Keratinocyte (primary cell): ENCODE measurements at regions not wholly inside any gene's neighbourhood (a gene's known extent, or its start where the extent isn't known, plus 50 kb on each side); places are given as distances from the start of the nearest gene placed in this dataset.
"Not testable (repeated sequence)": the region's sequence is repeated elsewhere in the genome, so short reads cannot be mapped to it uniquely, and the experiment has no call there.

Experiments
- DNase-seq: peaks from one replicate; pipeline ENCODE4 v3.0.0-alpha.2; 2011; ENCODE audit warnings: low read depth, missing footprints, low spot score
- FAIRE-seq: peaks from 2 replicates; lab custom pipeline; 2011; peaks lifted over from hg19 to GRCh38; lab: Jason Lieb, UNC
- H2AFZ ChIP-seq: 2 replicates; pipeline ENCODE4 v1.6.0; 2012; ENCODE audit warnings: low read length, control low read depth, inconsistent platforms; ENCODE audit not compliant: control insufficient read depth
- H3K27ac ChIP-seq: 2 replicates; pipeline ENCODE4 v1.5.1; 2011; ENCODE audit warnings: low read length; ENCODE audit not compliant: control insufficient read depth, insufficient read depth
- H3K27me3 ChIP-seq: 3 replicates; pipeline ENCODE4 v1.6.0; 2011; ENCODE audit warnings: low read length; ENCODE audit not compliant: control insufficient read depth, insufficient read depth; ENCODE audit errors: extremely low read depth
- H3K36me3 ChIP-seq, 2 experiments: 2 replicates in 1 of 2; 3 replicates in 1 of 2; pipeline ENCODE4 v1.5.1; 2011; ENCODE audit warnings: low read length in 2 of 2, mild to moderate bottlenecking in 1 of 2; ENCODE audit not compliant: control insufficient read depth in 2 of 2, insufficient read depth in 2 of 2; ENCODE audit errors: extremely low read depth in 1 of 2
- H3K4me1 ChIP-seq: 3 replicates; pipeline ENCODE4 v1.5.1; 2011; ENCODE audit warnings: low read length; ENCODE audit not compliant: control insufficient read depth, insufficient read depth; ENCODE audit errors: extremely low read depth
- H3K4me2 ChIP-seq: 3 replicates; pipeline ENCODE4 v1.6.0; 2011; ENCODE audit warnings: low read depth, low read length; ENCODE audit not compliant: control insufficient read depth, insufficient read depth; ENCODE audit errors: extremely low read depth
- H3K4me3 ChIP-seq, 3 experiments: fragments of 200-600 bp in 1 of 3; sonication (generic) in 1 of 3; 2 replicates in 2 of 3; 3 replicates in 1 of 3; pipeline ENCODE4 v1.5.1; 2011 to 2016; ENCODE audit warnings: low read length in 3 of 3, mild to moderate bottlenecking in 3 of 3, control low read depth in 2 of 3, inconsistent platforms in 1 of 3, low read depth in 1 of 3, mixed read lengths in 1 of 3, mixed run types in 1 of 3, moderate library complexity in 1 of 3; ENCODE audit not compliant: control insufficient read depth in 2 of 3, insufficient read depth in 2 of 3; ENCODE audit errors: extremely low read depth in 1 of 3
- H3K79me2 ChIP-seq: 2 replicates; pipeline ENCODE4 v1.6.0; 2012; ENCODE audit warnings: low read length; ENCODE audit not compliant: control insufficient read depth, insufficient read depth
- H3K9ac ChIP-seq: 3 replicates; pipeline ENCODE4 v1.6.0; 2011; ENCODE audit warnings: low read length; ENCODE audit not compliant: control insufficient read depth, insufficient read depth; ENCODE audit errors: extremely low read depth
- H3K9me1 ChIP-seq: 3 replicates; pipeline ENCODE4 v1.6.0; 2011; ENCODE audit warnings: low read length; ENCODE audit not compliant: control insufficient read depth, insufficient read depth; ENCODE audit errors: extremely low read depth
- H3K9me3 ChIP-seq: 2 replicates; pipeline ENCODE4 v1.5.1; 2012; ENCODE audit warnings: low read depth, low read length; ENCODE audit not compliant: control insufficient read depth
- H4K20me1 ChIP-seq: 3 replicates; pipeline ENCODE4 v1.6.0; 2011; ENCODE audit warnings: low read length; ENCODE audit not compliant: control insufficient read depth, insufficient read depth; ENCODE audit errors: extremely low read depth
- EZH2 ChIP-seq: IDR thresholded peaks from one replicate; pipeline ENCODE4 v1.6.1; 2012; ENCODE audit warnings: inconsistent platforms, mild to moderate bottlenecking, low read length, moderate library complexity
- dilution Hi-C: fragments of 300-500 bp; cut with MboI; formaldehyde crosslinking; loops from one replicate; pipeline ENCODE4 v1.7.0; 2020; ENCODE audit warnings: low sequenced_read_pairs; ENCODE audit not compliant: extremely low pct_ligation_motif_present
- TF ChIP-seq, protein P1 (sequence below), 3 experiments: IDR thresholded peaks in 1 of 3; conservative IDR thresholded peaks in 1 of 3; optimal IDR thresholded peaks in 1 of 3; 2 replicates in 2 of 3; 3 replicates in 1 of 3; pipeline versions ENCODE3 to v1.5.1; 2011; ENCODE audit warnings: low read length in 3 of 3, mild to moderate bottlenecking in 3 of 3, moderate library complexity in 2 of 3, control low read depth in 1 of 3, inconsistent platforms in 1 of 3; ENCODE audit not compliant: insufficient read depth in 2 of 3; ENCODE audit errors: extremely low read depth in 1 of 3

DNA sequence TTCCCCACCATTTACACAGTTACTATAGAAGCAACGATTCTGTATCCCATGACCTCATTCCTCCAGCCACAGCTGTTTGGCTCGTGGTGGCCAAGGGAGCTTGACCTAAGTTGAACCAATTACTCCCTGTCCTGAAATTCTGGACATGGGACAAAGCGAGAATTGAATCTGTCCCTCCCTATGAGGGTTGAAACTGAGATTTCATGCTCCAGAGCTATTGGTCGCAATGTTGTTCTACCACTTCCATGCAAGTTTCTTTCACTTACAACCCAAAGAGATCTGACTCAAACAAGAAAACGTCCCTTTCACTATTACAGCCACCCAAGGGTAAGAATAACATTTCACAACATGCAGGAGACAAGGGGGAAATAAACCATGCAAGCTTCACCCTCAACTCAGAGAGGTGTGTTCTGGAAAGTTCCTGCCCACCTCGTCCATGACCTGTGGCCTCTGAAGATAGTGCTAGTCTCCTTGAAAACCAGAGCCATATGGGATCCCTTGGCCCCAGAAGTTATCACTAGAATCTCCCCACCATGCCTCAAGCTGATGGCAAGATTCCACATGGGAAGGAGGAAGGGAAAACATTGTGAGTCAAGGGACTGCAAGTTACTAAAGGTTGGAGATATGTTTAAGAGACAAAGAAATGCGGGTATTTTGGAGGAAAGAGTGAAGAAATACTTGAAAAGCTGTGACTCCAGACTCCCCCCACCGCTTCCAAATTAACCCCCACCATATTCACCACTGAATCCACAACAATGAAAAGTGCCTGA is 74.5 kb upstream of the SRSF6 start:
- no peaks in the 10 kb centered on the region for H4K20me1 ChIP-seq
- H3K4me1 ChIP-seq: no peaks in the 10 kb centered on the region
- DNase-seq: no peak
- no peak overlapping the region for H3K4me2 ChIP-seq
- no peak for FAIRE-seq
- no peak overlapping the region for H3K9ac ChIP-seq
- dilution Hi-C loops: no loop called here
- no peaks in the 10 kb centered on the region for H3K27me3 ChIP-seq
- H3K27ac ChIP-seq: no peak overlapping the region
- no peak overlapping the region for H3K4me3 ChIP-seq
- TF ChIP-seq EZH2: no peak
- TF ChIP-seq, protein P1, sequence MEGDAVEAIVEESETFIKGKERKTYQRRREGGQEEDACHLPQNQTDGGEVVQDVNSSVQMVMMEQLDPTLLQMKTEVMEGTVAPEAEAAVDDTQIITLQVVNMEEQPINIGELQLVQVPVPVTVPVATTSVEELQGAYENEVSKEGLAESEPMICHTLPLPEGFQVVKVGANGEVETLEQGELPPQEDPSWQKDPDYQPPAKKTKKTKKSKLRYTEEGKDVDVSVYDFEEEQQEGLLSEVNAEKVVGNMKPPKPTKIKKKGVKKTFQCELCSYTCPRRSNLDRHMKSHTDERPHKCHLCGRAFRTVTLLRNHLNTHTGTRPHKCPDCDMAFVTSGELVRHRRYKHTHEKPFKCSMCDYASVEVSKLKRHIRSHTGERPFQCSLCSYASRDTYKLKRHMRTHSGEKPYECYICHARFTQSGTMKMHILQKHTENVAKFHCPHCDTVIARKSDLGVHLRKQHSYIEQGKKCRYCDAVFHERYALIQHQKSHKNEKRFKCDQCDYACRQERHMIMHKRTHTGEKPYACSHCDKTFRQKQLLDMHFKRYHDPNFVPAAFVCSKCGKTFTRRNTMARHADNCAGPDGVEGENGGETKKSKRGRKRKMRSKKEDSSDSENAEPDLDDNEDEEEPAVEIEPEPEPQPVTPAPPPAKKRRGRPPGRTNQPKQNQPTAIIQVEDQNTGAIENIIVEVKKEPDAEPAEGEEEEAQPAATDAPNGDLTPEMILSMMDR (optimal IDR thresholded peaks at IDR 0.05 in 1 of 3, IDR thresholded peaks at IDR 0.05 in 1 of 3, conservative IDR thresholded peaks at IDR 0.05 in 1 of 3; ENCODE audit: extremely low read depth in 1 of 3, insufficient read depth in 2 of 3, low read length in 3 of 3): no peak
- no peaks in the 10 kb centered on the region for H3K9me3 ChIP-seq
- no peaks in the 10 kb centered on the region for H3K9me1 ChIP-seq
- no peaks in the 10 kb centered on the region for H3K36me3 ChIP-seq
- H2AFZ ChIP-seq: no peak overlapping the region
- no peaks in the 10 kb centered on the region for H3K79me2 ChIP-seq

DNA sequence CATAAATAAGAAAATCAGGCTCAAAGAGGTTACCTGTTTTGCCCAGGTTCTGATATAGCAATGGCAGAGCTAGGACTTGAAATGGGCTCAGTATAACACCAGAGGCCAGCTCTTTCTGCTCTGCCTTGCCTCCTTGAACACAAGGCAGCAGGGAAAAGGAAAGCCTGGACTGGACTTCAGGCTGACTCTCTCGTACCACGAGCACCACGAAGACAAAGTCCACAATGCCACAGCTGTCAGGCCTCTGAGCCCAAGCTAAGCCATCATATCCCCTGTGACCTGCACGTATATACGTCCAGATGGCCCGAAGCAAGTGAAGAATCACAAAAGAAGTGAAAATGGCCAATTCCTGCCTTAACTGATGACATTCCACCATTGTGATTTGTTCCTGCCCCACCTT is 75.6 kb upstream of the SRSF6 start:
- H3K9ac ChIP-seq, H3K4me1 ChIP-seq, H3K4me3 ChIP-seq, H4K20me1 ChIP-seq, H3K27me3 ChIP-seq, H3K9me1 ChIP-seq, H3K27ac ChIP-seq, H2AFZ ChIP-seq, H3K36me3 ChIP-seq, H3K9me3 ChIP-seq, H3K79me2 ChIP-seq, FAIRE-seq, DNase-seq, dilution Hi-C loops, H3K4me2 ChIP-seq: not testable (repeated sequence)

DNA sequence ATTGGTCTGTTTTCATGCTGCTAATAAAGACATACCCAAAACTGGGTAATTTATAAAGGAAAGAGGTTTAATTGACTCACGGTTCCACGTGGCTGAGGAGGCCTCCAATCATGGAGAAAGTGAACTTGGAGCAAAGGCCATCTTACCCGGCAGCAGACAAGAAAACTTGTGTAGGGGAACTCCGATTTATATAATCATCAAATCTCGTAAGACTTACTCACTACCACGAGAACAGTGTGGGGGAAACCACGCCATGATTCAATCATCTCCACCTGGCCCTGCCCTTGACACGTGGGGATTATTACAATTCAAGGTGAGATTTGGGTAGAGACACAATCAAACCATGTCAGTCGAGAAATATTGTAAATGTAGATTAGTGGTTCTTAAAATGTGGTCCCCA is 76.2 kb upstream of the SRSF6 start:
- H3K27me3 ChIP-seq, H3K4me1 ChIP-seq, H3K4me2 ChIP-seq, H2AFZ ChIP-seq, H3K36me3 ChIP-seq, H3K9ac ChIP-seq, H3K4me3 ChIP-seq, DNase-seq, H3K9me3 ChIP-seq, dilution Hi-C loops, H4K20me1 ChIP-seq, FAIRE-seq, H3K9me1 ChIP-seq, H3K79me2 ChIP-seq, H3K27ac ChIP-seq: not testable (repeated sequence)
